B cell (primary cell): ENCODE measurements at regions not wholly inside any gene's neighbourhood (a gene's known extent, or its start where the extent isn't known, plus 50 kb on each side); places are given as distances from the start of the nearest gene placed in this dataset.

Experiments
- CTCF ChIP-seq: fragments of 200-600 bp; IDR thresholded peaks from one replicate; pipeline ENCODE4 v1.8.0; 2022; ENCODE audit warnings: antibody characterized with exemption, mild to moderate bottlenecking
- EZH2 ChIP-seq: IDR thresholded peaks from 2 replicates; pipeline ENCODE4 v1.6.1; 2012; ENCODE audit warnings: borderline replicate concordance, low read depth, mild to moderate bottlenecking, moderate library complexity, low read length; ENCODE audit not compliant: insufficient read depth, poor library complexity, severe bottlenecking

GRCh38 chr16:82358606-82359221 lies 188.7 kb upstream of the MPHOSPH6 start:
- TF ChIP-seq CTCF (no peak), EZH2 (no peak)
